IPS-NIHi7 (cell line): ENCODE measurements at regions not wholly inside any gene's neighbourhood (a gene's known extent, or its start where the extent isn't known, plus 50 kb on each side); places are given as distances from the start of the nearest gene placed in this dataset.

Experiments used
- DNase-seq: peaks from one replicate; pipeline ENCODE4 v3.0.0; 2012; ENCODE audit warnings: mixed read lengths; ENCODE audit errors: extremely low spot score

- DNase-seq = no peak
These were observed 58.5 kb upstream of the TWIST2 start for GRCh38 chr2:238789317-238789806.

GRCh38 chr2:238790126-238790832 lies 57.6 kb upstream of the TWIST2 start:
- no peak for DNase-seq

GRCh38 chr2:238790833-238791230 lies 57.1 kb upstream of the TWIST2 start:
- DNase-seq = no peak

GRCh38 chr2:238791354-238791753 lies 56.5 kb upstream of the TWIST2 start:
- DNase-seq = no peak

- no peak for DNase-seq
These were observed 54.6 kb upstream of the TWIST2 start for GRCh38 chr2:238793306-238793705.

- no peak for DNase-seq
These were observed 54.0 kb upstream of the TWIST2 start for GRCh38 chr2:238793801-238794449.

GRCh38 chr2:238796223-238796885 lies 51.5 kb upstream of the TWIST2 start:
- DNase-seq = no peak

GRCh38 chr2:238797537-238797936 lies 50.3 kb upstream of the TWIST2 start:
- DNase-seq = no peak
